SU-DHL-6 (cell line): ENCODE measurements at regions not wholly inside any gene's neighbourhood (a gene's known extent, or its start where the extent isn't known, plus 50 kb on each side); places are given as distances from the start of the nearest gene placed in this dataset.
A peak's percentile ranks its signal among the peaks of the same experiment; 100 is the strongest.

Experiments
- H2AFZ ChIP-seq: fragments of 200-600 bp; sonication (generic); 2 replicates; pipeline ENCODE4 v1.6.1; 2014; ENCODE audit warnings: low read depth, mild to moderate bottlenecking, moderate library complexity, mixed read lengths, antibody characterized with exemption, low read length; ENCODE audit not compliant: severe bottlenecking
- H3F3A ChIP-seq: fragments of 200-600 bp; shearing (Covaris generic); 2 replicates; pipeline ENCODE4 v1.6.0; 2016; ENCODE audit warnings: antibody characterized with exemption, mild to moderate bottlenecking; ENCODE audit not compliant: insufficient read depth
- H3K27ac ChIP-seq: fragments of 200-600 bp; sonication (generic); 2 replicates; pipeline ENCODE4 v1.5.1; 2016; ENCODE audit warnings: low read depth, mild to moderate bottlenecking, low read length, moderate library complexity, mixed read lengths
- H3K27me3 ChIP-seq: fragments of 200-600 bp; sonication (generic), shearing (Covaris generic); 2 replicates; pipeline ENCODE4 v1.6.0; 2014; ENCODE audit warnings: mild to moderate bottlenecking, low read length
- H3K36me3 ChIP-seq: fragments of 200-600 bp; sonication (generic); 2 replicates; pipeline ENCODE4 v1.6.1; 2014; ENCODE audit warnings: mild to moderate bottlenecking, low read length, mixed read lengths
- H3K4me2 ChIP-seq: fragments of 300-600, 200-600 bp; shearing (Covaris generic), sonication (generic); 2 replicates; pipeline ENCODE4 v1.6.0; 2014; ENCODE audit warnings: low read length, low read depth, mild to moderate bottlenecking; ENCODE audit not compliant: poor library complexity, severe bottlenecking
- H3K4me3 ChIP-seq: fragments of 200-600 bp; sonication (generic); 2 replicates; pipeline ENCODE4 v1.5.1; 2014; ENCODE audit warnings: antibody characterized with exemption, low read length, mild to moderate bottlenecking, mixed read lengths; ENCODE audit not compliant: insufficient read depth, poor library complexity, severe bottlenecking
- H3K79me2 ChIP-seq: fragments of 200-600 bp; sonication (generic); 2 replicates; pipeline ENCODE4 v1.6.1; 2014; ENCODE audit warnings: mild to moderate bottlenecking, low read length, moderate library complexity; ENCODE audit not compliant: insufficient read depth
- H3K9ac ChIP-seq: fragments of 200-600 bp; sonication (generic); 2 replicates; pipeline ENCODE4 v1.7.0; 2014; ENCODE audit warnings: mild to moderate bottlenecking, low read length
- H3K9me2 ChIP-seq: fragments of 200-600 bp; sonication (generic); replicated peaks from 2 replicates; pipeline ENCODE4 v1.6.1; 2014; ENCODE audit warnings: low read length; ENCODE audit not compliant: insufficient read depth
- H3K9me3 ChIP-seq: fragments of 200-600 bp; sonication (generic); 2 replicates; pipeline ENCODE4 v1.6.1; 2014; ENCODE audit warnings: low read length, mixed read lengths; ENCODE audit not compliant: insufficient read depth
- H4K20me1 ChIP-seq: fragments of 200-600 bp; sonication (generic); 2 replicates; pipeline ENCODE4 v1.6.1; 2014; ENCODE audit warnings: low read depth, mild to moderate bottlenecking, antibody characterized with exemption, low read length, moderate library complexity, mixed read lengths
- EZH2phosphoT487 ChIP-seq: fragments of 200-600 bp; sonication (generic), shearing (Covaris generic); conservative IDR thresholded peaks from 2 replicates; pipeline ENCODE4 v1.6.1; 2018; ENCODE audit warnings: mild to moderate bottlenecking, antibody characterized with exemption, low read length, moderate library complexity, mixed read lengths
- TF ChIP-seq, protein P1 (sequence below): fragments of 200-600 bp; sonication (generic); IDR thresholded peaks from one replicate; pipeline ENCODE4 v1.5.1; 2017; ENCODE audit warnings: antibody characterized with exemption, mild to moderate bottlenecking, low read length, moderate library complexity; ENCODE audit not compliant: insufficient read depth, poor library complexity, severe bottlenecking

DNA sequence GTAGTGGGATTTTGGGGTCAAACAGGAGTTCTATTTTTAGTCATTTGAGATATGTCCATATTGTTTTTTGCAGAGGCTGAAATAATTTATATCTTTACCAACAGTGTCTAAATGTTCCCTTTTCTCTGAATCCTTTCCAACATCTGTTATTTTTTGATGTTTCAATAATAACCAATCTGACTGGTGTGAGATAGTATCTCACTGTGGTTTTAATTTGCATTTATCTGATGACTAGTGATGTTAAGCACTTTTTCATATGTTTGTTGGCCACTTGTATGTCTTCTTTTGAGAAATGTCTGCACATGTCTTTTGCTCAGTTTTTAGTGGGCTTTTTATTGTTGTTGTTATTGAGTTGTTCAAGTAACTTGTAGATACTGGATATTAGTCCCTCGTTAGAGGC is 1325.0 kb downstream of the BRINP3 start:
- Histone ChIP-seq H3K9ac (no peak overlapping the region), H2AFZ (no peak overlapping the region), H3K4me3 (no peak overlapping the region), H3K27ac (no peak overlapping the region), H3K9me2 (no peaks in the 10 kb centered on the region), H3K79me2 (no peaks in the 10 kb centered on the region), H3K36me3 (no peaks in the 10 kb centered on the region), H3K27me3 (no peaks in the 10 kb centered on the region), H4K20me1 (no peaks in the 10 kb centered on the region), H3F3A (no peaks in the 10 kb centered on the region), H3K9me3 (no peaks in the 10 kb centered on the region), H3K4me2 (no peak overlapping the region)
- TF ChIP-seq, protein P1, sequence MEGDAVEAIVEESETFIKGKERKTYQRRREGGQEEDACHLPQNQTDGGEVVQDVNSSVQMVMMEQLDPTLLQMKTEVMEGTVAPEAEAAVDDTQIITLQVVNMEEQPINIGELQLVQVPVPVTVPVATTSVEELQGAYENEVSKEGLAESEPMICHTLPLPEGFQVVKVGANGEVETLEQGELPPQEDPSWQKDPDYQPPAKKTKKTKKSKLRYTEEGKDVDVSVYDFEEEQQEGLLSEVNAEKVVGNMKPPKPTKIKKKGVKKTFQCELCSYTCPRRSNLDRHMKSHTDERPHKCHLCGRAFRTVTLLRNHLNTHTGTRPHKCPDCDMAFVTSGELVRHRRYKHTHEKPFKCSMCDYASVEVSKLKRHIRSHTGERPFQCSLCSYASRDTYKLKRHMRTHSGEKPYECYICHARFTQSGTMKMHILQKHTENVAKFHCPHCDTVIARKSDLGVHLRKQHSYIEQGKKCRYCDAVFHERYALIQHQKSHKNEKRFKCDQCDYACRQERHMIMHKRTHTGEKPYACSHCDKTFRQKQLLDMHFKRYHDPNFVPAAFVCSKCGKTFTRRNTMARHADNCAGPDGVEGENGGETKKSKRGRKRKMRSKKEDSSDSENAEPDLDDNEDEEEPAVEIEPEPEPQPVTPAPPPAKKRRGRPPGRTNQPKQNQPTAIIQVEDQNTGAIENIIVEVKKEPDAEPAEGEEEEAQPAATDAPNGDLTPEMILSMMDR: no peak
- no peak for TF ChIP-seq EZH2phosphoT487

DNA sequence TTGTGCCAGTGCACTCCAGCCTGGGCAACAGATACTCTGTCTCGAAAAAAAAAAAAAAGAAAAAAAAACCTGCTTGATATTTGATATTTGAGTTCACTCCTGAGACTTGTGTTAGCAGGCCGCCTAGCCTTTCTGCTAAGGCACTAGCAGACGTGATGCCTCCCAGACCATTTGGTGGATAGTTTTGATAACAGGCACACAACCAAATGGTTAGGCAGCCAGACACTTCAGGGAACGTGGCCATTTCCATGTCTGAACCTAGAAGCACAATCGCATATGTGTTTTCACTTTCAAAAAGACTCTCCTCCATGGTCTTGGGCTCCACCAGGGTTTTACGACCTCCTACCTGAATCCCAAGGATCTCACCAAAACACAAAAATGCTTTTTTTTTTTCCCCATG is 1319.5 kb downstream of the BRINP3 start:
- Histone ChIP-seq H4K20me1 (no peaks in the 10 kb centered on the region), H3K27me3 (no peaks in the 10 kb centered on the region), H3K9me2 (no peaks in the 10 kb centered on the region), H3K79me2 (no peaks in the 10 kb centered on the region), H3K9ac (no peak overlapping the region), H3K9me3 (no peaks in the 10 kb centered on the region), H3K36me3 (no peaks in the 10 kb centered on the region), H3K4me2 (no peak overlapping the region), H3F3A (no peaks in the 10 kb centered on the region), H2AFZ (no peak overlapping the region), H3K27ac (no peak overlapping the region), H3K4me3 (no peak overlapping the region)
- TF ChIP-seq, protein P1: no peak
- no peak for TF ChIP-seq EZH2phosphoT487

DNA sequence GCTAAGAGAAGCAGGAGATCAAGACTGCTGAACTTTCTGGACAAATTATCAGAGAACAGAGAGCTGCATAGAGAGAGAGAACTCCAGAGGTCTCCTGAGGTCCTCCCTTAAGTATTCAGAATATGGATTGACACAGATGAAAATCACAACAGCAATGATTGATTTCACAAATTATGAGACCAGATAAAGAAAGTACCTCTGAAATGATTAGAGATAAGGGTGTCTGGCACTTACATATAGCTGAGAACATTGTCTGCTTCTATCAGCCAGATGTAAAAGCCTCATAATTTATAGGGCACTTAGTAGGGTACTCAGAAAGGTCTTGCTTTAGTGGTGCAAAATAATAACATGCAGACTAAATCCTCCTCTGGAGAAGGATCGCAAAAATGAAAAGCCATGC is 1301.8 kb downstream of the BRINP3 start:
- no peak overlapping the region for H3K9ac ChIP-seq
- H3F3A ChIP-seq: no peaks in the 10 kb centered on the region
- no peak overlapping the region for H3K27ac ChIP-seq
- H4K20me1 ChIP-seq: no peaks in the 10 kb centered on the region
- H3K36me3 ChIP-seq: no peaks in the 10 kb centered on the region
- TF ChIP-seq, protein P1: no peak
- TF ChIP-seq EZH2phosphoT487: no peak
- H2AFZ ChIP-seq: peak overlapping the region; percentile 22
- no peak overlapping the region for H3K4me2 ChIP-seq
- no peaks in the 10 kb centered on the region for H3K27me3 ChIP-seq
- H3K9me3 ChIP-seq: no peaks in the 10 kb centered on the region
- H3K4me3 ChIP-seq: no peak overlapping the region
- H3K79me2 ChIP-seq: no peaks in the 10 kb centered on the region
- H3K9me2 ChIP-seq: no peaks in the 10 kb centered on the region

DNA sequence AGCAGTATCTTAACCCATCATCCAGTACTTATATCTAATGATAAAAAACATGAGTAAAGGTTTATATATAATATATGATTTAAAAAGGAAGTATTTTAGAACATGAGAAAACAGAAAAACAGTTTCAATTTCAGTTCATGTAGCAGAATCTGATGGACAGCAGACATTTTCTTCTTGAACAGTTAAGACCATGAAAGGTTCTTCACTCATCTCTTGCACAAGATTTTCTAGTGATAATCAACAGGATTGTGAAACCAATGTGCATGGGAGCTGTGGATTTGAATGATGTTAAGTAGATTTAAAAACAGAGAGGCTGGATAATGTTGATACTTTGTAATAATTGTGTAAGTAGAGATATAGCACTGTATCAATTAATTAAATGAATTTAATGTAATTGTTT is 1297.6 kb downstream of the BRINP3 start:
- H3K9ac ChIP-seq: no peak overlapping the region
- no peaks in the 10 kb centered on the region for H3K79me2 ChIP-seq
- H3K27me3 ChIP-seq: no peaks in the 10 kb centered on the region
- H3K27ac ChIP-seq: no peak overlapping the region
- H3K36me3 ChIP-seq: 0 out of 2 replicates have a peak, but pooled peaks cover 3% of the 10 kb centered on the region
- H3K4me2 ChIP-seq: no peak overlapping the region
- H3K4me3 ChIP-seq: no peak overlapping the region
- H4K20me1 ChIP-seq: no peaks in the 10 kb centered on the region
- H3F3A ChIP-seq: no peaks in the 10 kb centered on the region
- no peak overlapping the region for H2AFZ ChIP-seq
- TF ChIP-seq, protein P1: no peak
- TF ChIP-seq EZH2phosphoT487: no peak
- H3K9me2 ChIP-seq: no peaks in the 10 kb centered on the region
- no peaks in the 10 kb centered on the region for H3K9me3 ChIP-seq
